HL-60 (cell line): ENCODE measurements at regions not wholly inside any gene's neighbourhood (a gene's known extent, or its start where the extent isn't known, plus 50 kb on each side); places are given as distances from the start of the nearest gene placed in this dataset.

ENCODE experiments used
- GABPA ChIP-seq: IDR thresholded peaks from 2 replicates; pipeline ENCODE4 v1.6.1; 2012; ENCODE audit warnings: low read depth
- POLR2AphosphoS5 ChIP-seq: IDR thresholded peaks from 2 replicates; pipeline ENCODE4 v1.6.1; 2012; ENCODE audit warnings: low read depth
- TF ChIP-seq, protein P1 (sequence below): IDR thresholded peaks from 2 replicates; pipeline ENCODE4 v1.6.1; 2012; ENCODE audit warnings: low read depth; ENCODE audit not compliant: insufficient replicate concordance
- TF ChIP-seq, protein P2 (sequence below): IDR thresholded peaks from one replicate; pipeline ENCODE4 v1.5.1; 2011; ENCODE audit warnings: low read length, control low read depth, inconsistent platforms; ENCODE audit not compliant: insufficient read depth

DNA sequence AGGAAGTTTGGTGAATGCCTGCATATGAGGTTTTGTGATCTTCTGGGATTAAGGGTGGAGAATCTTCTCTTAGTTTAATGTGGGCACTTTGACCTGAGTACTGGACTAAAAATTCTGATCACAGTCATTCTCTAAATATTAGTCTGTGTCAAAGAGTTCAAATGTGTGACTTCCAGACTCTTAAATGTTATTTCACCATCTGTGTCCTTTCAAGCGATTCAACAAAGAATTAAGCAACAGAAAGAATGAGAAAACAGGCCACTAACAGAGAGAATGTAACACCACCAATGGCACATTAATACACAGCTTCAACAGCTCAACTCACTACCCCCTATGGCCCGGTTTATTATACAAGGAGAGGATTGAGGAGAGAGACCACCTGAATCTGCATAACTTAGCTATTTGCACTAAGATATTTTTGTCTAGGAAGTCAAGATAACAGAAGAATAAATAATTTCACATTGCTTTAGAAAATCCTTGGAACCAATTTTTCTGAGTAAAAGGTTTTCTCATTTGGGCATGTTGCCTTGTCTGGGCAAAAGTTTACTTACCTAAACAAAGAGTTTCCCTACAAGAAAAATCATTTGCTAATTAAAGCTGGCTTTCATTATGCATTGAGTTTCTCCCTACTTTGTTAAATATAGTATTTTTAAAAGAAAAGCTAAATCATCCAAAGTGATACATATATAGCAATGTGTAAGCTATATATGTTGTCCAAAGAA lies 1313.7 kb downstream of the NCAM2 start:
- TF ChIP-seq, protein P1, sequence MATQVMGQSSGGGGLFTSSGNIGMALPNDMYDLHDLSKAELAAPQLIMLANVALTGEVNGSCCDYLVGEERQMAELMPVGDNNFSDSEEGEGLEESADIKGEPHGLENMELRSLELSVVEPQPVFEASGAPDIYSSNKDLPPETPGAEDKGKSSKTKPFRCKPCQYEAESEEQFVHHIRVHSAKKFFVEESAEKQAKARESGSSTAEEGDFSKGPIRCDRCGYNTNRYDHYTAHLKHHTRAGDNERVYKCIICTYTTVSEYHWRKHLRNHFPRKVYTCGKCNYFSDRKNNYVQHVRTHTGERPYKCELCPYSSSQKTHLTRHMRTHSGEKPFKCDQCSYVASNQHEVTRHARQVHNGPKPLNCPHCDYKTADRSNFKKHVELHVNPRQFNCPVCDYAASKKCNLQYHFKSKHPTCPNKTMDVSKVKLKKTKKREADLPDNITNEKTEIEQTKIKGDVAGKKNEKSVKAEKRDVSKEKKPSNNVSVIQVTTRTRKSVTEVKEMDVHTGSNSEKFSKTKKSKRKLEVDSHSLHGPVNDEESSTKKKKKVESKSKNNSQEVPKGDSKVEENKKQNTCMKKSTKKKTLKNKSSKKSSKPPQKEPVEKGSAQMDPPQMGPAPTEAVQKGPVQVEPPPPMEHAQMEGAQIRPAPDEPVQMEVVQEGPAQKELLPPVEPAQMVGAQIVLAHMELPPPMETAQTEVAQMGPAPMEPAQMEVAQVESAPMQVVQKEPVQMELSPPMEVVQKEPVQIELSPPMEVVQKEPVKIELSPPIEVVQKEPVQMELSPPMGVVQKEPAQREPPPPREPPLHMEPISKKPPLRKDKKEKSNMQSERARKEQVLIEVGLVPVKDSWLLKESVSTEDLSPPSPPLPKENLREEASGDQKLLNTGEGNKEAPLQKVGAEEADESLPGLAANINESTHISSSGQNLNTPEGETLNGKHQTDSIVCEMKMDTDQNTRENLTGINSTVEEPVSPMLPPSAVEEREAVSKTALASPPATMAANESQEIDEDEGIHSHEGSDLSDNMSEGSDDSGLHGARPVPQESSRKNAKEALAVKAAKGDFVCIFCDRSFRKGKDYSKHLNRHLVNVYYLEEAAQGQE, result no peak
- TF ChIP-seq, protein P2, sequence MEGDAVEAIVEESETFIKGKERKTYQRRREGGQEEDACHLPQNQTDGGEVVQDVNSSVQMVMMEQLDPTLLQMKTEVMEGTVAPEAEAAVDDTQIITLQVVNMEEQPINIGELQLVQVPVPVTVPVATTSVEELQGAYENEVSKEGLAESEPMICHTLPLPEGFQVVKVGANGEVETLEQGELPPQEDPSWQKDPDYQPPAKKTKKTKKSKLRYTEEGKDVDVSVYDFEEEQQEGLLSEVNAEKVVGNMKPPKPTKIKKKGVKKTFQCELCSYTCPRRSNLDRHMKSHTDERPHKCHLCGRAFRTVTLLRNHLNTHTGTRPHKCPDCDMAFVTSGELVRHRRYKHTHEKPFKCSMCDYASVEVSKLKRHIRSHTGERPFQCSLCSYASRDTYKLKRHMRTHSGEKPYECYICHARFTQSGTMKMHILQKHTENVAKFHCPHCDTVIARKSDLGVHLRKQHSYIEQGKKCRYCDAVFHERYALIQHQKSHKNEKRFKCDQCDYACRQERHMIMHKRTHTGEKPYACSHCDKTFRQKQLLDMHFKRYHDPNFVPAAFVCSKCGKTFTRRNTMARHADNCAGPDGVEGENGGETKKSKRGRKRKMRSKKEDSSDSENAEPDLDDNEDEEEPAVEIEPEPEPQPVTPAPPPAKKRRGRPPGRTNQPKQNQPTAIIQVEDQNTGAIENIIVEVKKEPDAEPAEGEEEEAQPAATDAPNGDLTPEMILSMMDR, result no peak
- no peak for TF ChIP-seq POLR2AphosphoS5
- no peak for TF ChIP-seq GABPA
